GM10266 (cell line): ENCODE measurements at regions not wholly inside any gene's neighbourhood (a gene's known extent, or its start where the extent isn't known, plus 50 kb on each side); places are given as distances from the start of the nearest gene placed in this dataset.

Experiments
- DNase-seq: peaks from one replicate; pipeline ENCODE4 v3.0.0; 2012; ENCODE audit errors: extremely low spot score
- TF ChIP-seq, protein P1 (sequence below): IDR thresholded peaks from 2 replicates; pipeline ENCODE4 v1.5.1; 2012; ENCODE audit warnings: mild to moderate bottlenecking, low read depth; ENCODE audit not compliant: control insufficient read depth, insufficient read depth; ENCODE audit errors: missing control alignments

DNA sequence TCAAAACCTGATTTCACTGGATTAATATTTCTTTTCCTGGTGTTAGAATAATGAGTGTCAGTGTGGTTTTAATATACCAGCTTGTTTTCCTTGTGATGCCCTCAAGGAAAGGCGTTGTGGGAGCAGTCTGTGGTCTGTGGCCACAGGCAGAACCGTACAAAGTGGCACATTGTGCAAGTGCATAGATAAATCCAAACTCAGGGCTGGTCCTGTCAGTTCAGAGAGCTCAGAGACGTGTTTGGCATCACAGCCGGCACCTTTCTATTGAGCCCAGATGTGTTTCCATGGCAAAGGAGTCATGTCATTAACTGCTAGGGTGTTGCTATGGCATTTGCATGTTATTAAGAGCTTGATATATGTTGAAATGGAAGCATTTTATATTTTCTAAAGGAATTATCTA lies 289.9 kb upstream of the RASGRP1 start:
- no peak for DNase-seq
- TF ChIP-seq, protein P1, sequence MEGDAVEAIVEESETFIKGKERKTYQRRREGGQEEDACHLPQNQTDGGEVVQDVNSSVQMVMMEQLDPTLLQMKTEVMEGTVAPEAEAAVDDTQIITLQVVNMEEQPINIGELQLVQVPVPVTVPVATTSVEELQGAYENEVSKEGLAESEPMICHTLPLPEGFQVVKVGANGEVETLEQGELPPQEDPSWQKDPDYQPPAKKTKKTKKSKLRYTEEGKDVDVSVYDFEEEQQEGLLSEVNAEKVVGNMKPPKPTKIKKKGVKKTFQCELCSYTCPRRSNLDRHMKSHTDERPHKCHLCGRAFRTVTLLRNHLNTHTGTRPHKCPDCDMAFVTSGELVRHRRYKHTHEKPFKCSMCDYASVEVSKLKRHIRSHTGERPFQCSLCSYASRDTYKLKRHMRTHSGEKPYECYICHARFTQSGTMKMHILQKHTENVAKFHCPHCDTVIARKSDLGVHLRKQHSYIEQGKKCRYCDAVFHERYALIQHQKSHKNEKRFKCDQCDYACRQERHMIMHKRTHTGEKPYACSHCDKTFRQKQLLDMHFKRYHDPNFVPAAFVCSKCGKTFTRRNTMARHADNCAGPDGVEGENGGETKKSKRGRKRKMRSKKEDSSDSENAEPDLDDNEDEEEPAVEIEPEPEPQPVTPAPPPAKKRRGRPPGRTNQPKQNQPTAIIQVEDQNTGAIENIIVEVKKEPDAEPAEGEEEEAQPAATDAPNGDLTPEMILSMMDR: no peak

DNA sequence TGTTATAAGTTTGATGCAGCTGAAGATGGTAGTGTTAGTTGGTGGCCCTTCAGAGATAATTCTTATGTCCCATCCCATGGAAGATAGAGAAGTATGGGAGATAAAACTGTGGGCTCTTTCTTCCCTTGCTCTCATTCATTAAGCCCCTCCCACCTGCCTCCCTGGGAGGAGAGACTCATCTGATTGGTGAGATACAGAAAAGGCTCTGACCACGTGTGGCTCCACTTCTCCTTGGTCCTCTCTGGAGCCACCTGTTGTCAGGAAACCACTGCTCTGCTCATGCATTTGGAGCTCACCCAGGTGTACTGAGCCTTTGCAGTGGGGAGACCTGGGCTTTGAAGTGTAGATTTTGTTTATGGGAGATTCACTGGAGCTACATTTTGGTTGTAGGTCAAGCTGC lies 293.2 kb upstream of the RASGRP1 start:
- TF ChIP-seq, protein P1: no peak
- DNase-seq: no peak

DNA sequence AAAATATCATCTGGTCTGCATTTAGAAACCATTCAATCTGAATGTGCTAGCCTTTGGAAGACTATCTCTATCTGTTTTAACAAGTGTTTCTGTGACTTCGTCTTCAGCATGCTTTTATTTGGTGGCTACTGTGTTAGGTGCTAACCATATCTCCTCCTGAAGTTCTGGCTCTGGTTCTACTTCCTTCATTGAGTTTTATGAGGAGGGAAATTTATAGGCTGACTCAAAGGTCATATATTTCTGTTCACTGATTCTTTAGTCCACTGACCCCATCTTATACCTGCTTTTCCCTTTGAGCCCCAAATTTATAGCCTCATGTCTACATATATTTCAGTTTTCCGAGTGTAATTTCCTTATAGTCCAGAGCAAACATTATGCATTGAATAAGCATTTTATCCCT lies 295.0 kb upstream of the RASGRP1 start:
- TF ChIP-seq, protein P1: no peak
- DNase-seq: no peak

DNA sequence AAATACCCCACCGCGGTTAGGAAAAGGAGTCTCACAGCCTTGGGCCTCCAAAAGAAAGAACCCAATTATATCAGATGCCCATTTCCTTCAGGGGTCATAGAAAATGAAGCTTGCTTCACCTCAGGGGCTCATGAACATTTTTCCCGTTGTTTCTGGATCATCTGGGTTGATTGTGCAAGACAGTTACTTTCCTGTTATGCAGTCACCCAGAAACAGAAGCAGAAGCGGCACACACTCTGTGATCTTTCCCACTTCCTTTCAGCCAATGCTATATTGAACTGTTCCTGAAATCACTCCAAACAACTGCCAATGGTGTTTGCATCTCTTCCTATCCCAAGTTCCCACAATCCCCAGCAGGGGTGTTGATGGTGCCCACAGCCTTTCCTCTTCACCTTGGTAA lies 295.6 kb upstream of the RASGRP1 start:
- TF ChIP-seq, protein P1: no peak
- DNase-seq: no peak

DNA sequence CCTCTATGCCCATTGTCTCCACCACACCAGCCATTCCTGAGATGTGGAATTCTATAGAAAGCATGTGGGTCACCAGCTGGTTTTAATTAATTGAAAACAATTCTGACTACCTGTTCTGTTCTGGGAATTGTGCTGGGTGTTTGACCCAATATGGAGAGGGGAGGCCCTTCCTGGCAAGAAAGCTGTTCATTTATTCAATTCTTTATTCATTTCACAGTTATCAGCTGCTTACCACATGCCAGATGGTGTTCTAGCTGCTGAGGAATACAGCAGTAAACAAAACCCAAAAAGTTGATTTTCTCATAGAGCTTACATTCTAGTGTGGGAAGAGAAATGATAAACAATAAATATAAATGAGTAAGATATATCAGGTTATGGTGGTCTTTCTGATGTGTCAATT lies 296.1 kb upstream of the RASGRP1 start:
- TF ChIP-seq, protein P1: no peak
- DNase-seq: no peak

DNA sequence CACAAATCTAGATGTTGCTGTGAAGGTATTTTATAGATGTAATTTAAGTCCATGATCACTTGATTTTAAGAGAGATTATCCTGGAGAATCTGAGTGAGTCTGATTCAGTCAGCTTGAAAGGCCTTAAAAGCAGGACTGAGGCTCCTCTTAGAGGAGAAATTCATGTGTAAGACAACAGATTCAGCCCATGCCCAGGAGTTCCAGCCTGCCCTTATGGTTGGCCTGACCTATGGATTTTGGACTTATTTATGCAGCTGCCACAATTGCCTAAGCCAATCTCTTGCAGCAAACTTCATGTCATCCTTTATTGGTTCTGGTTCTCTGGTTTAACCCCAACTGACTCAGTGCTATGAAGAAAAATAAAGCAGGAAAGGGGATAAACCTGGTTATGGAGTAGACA lies 296.5 kb upstream of the RASGRP1 start:
- no peak for DNase-seq
- TF ChIP-seq, protein P1: no peak

DNA sequence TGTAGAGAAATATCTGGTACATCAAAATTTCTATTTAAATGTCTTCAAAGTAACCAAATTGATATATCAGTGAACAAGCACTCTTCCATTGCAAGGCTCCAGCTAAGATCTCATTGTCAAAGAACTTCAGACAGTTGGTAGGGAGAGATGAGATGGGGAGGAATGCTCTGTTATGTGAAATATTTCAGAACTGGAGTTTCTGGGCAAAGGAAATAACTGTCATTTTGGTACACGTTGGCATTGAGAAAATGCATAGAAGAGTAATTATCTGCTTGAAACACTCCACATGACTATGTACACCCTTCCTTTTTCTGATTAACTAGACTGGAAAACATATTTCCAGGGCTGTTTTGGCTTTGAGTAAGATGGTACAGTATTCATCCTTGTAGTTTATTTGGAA lies 297.5 kb upstream of the RASGRP1 start:
- DNase-seq: no peak
- TF ChIP-seq, protein P1: no peak

DNA sequence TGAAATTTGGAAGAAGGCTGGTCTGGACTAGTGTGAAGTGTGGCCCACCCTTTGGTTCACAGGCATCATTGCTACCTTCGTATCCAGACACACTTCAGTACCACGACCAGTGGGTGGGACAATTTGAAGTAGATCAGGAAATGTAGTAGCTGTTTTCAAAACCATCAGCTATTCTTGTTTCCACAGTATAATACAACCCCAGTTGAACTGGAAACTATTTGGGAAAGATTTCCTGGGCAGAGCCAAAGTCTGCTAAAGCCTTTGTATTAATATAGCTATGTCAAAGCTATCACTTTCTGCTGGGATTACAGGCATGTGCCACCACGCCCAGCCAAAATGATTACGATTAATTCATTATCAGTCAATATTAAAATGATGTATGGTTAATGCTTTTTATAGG lies 298.8 kb upstream of the RASGRP1 start:
- TF ChIP-seq, protein P1: no peak
- no peak for DNase-seq
